CD4-positive, CD25-positive, alpha-beta regulatory T cell (primary cell): ENCODE measurements at regions not wholly inside any gene's neighbourhood (a gene's known extent, or its start where the extent isn't known, plus 50 kb on each side); places are given as distances from the start of the nearest gene placed in this dataset.
"Not testable (repeated sequence)": the region's sequence is repeated elsewhere in the genome, so short reads cannot be mapped to it uniquely, and the experiment has no call there.

ENCODE experiments used
- ATAC-seq, 2 donors: fragments of 150-1000 bp; cut with Tn5 transposase; one replicate each; pipeline ENCODE4 v1.10.0; 2021; ENCODE audit warnings: low read depth in 2 of 2, moderate number of reproducible peaks in 2 of 2, moderate library complexity in 1 of 2
- DNase-seq, 3 donors: peaks; one replicate each; pipeline versions ENCODE4 v3.0.0 to v3.0.0-alpha.2; 2012 to 2022; ENCODE audit warnings: mixed read lengths in 1 of 3
- H3K27ac ChIP-seq: one replicate; pipeline ENCODE4 v1.7.0; 2013; ENCODE audit warnings: mild to moderate bottlenecking, low read length; ENCODE audit not compliant: insufficient read depth, poor library complexity, severe bottlenecking
- H3K27me3 ChIP-seq: one replicate; pipeline ENCODE4 v1.7.0; 2013; ENCODE audit warnings: low read length; ENCODE audit not compliant: control insufficient read depth, insufficient read depth
- H3K36me3 ChIP-seq: one replicate; pipeline ENCODE4 v1.7.0; 2013; ENCODE audit warnings: mild to moderate bottlenecking, low read length, moderate library complexity; ENCODE audit not compliant: control insufficient read depth, insufficient read depth
- H3K4me1 ChIP-seq: 2 replicates; pipeline ENCODE4 v1.7.0; 2013; ENCODE audit warnings: mild to moderate bottlenecking, low read length; ENCODE audit not compliant: insufficient read depth, control insufficient read depth, poor library complexity, severe bottlenecking
- H3K4me3 ChIP-seq: one replicate; pipeline ENCODE4 v1.7.0; 2013; ENCODE audit warnings: low read depth, mild to moderate bottlenecking, low read length, moderate library complexity
- H3K9me3 ChIP-seq, 2 experiments: 1 replicate in 1 of 2; 2 replicates in 1 of 2; pipeline ENCODE4 v1.7.0; 2013; ENCODE audit warnings: low read length in 2 of 2, mild to moderate bottlenecking in 1 of 2, moderate library complexity in 1 of 2; ENCODE audit not compliant: control insufficient read depth in 2 of 2
- H3K27ac Mint-ChIP-seq, 3 donors: one replicate each; pipeline ENCODE4 v1.8.0; 2020 to 2022; ENCODE audit warnings: mild to moderate bottlenecking in 3 of 3, mixed read lengths in 3 of 3, moderate library complexity in 2 of 3
- H3K27me3 Mint-ChIP-seq: one replicate; pipeline ENCODE4 v1.8.0; 2022; ENCODE audit warnings: mild to moderate bottlenecking, mixed read lengths
- H3K36me3 Mint-ChIP-seq: one replicate; pipeline ENCODE4 v1.8.0; 2020; ENCODE audit warnings: mixed read lengths
- H3K4me1 Mint-ChIP-seq, 4 donors: one replicate each; pipeline ENCODE4 v1.8.0; 2020 to 2022; ENCODE audit warnings: mixed read lengths in 4 of 4, mild to moderate bottlenecking in 1 of 4
- H3K4me3 Mint-ChIP-seq, 4 donors: one replicate each; pipeline ENCODE4 v1.8.0; 2020 to 2022; ENCODE audit warnings: mild to moderate bottlenecking in 4 of 4, mixed read lengths in 4 of 4, moderate library complexity in 3 of 4
- H3K9me3 Mint-ChIP-seq, 7 donors: one replicate each; pipeline ENCODE4 v1.8.0; 2020 to 2022; ENCODE audit warnings: mixed read lengths in 7 of 7, mild to moderate bottlenecking in 3 of 7, moderate library complexity in 2 of 7

DNA sequence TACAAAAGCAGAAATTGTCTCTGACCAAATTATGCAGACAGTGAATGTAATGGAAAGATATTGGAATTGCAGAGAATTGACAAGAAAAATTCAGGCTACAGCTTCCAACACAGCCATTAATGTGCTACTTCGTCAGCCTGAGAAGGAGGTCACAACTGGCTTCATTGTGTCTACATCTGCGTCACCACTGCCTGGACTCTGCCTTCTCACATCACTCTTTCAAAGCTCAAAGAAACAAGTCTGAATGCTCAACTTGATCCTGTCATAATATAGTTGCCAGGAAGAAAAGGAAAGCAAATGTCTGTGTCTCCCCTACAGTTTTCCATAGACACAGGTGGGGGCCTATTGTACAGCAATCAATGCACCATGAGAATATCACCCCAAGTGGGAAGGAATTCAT is 806.5 kb upstream of the CDH10 start:
- Histone ChIP-seq H3K9me3 (peaks cover 0 to 20% of the 10 kb centered on the region in 2 experiments), H3K4me1 (no peaks in the 10 kb centered on the region), H3K4me3 (no peak overlapping the region), H3K27me3 (no peaks in the 10 kb centered on the region), H3K27ac (no peak overlapping the region), H3K36me3 (no peaks in the 10 kb centered on the region)
- H3K27me3 Mint-ChIP-seq, result no peaks in the 10 kb centered on the region
- H3K27ac Mint-ChIP-seq, result no peak overlapping the region
- ATAC-seq (no peak), DNase-seq (no peak)
- no peaks in the 10 kb centered on the region for H3K36me3 Mint-ChIP-seq
- peaks cover 5 to 26% (median 7%) of the 10 kb centered on the region in 7 donors for H3K9me3 Mint-ChIP-seq
- H3K4me3 Mint-ChIP-seq, result no peak overlapping the region
- H3K4me1 Mint-ChIP-seq, result no peaks in the 10 kb centered on the region

DNA sequence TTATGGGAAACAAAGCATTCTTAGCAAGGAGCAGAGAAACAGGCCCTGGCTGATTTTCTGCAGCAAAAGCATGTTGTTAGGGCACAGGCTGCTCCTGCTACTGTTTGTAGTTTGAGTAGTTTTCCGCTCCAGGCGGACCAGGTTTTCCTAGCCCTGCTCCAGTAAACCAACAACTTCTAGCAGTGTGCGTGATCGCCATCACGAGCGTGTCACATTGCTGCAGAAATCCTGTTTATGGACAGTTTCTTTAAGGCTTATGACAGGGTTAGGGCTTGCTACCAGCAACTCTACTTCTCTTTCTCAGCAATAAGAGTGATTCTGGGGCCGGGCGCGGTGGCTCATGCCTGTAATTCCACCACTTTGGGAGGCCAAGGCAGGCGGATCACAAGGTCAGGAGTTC is 803.9 kb upstream of the CDH10 start:
- Histone ChIP-seq H3K27ac (no peak overlapping the region), H3K4me1 (no peaks in the 10 kb centered on the region), H3K27me3 (no peaks in the 10 kb centered on the region), H3K9me3 (peaks cover 0 to 15% of the 10 kb centered on the region in 2 experiments), H3K36me3 (no peaks in the 10 kb centered on the region), H3K4me3 (no peak overlapping the region)
- Mint-ChIP-seq H3K4me3 (no peak overlapping the region), H3K36me3 (no peaks in the 10 kb centered on the region), H3K27me3 (no peaks in the 10 kb centered on the region), H3K27ac (no peak overlapping the region), H3K4me1 (no peaks in the 10 kb centered on the region), H3K9me3 (peaks cover 4 to 25% (median 10%) of the 10 kb centered on the region in 7 donors)
- DNase-seq, result no peak
- ATAC-seq, result no peak

DNA sequence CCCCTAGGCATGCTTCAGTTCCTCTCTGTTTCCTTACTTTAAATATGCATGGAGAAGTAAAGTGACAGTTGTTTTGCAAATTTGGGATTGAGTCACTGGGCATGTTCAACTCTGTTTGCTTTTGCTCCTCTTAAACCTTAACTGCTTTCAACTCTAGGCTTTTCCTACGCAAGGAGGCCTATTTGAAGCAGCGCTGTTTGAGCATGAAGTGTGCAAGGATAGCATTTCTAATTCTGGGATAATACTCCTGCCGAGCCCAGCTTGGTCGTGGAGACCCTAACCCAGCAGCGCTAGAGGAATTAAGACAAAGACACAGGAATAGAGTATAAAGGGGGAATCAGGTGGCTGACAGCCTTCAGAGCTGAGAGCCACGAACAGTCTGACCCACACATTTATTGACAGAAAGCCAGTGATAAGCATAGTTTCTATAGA is 803.4 kb upstream of the CDH10 start:
- Histone ChIP-seq H3K27me3 (no peaks in the 10 kb centered on the region), H3K36me3 (no peaks in the 10 kb centered on the region), H3K9me3 (peaks cover 0 to 15% of the 10 kb centered on the region in 2 experiments), H3K4me1 (no peaks in the 10 kb centered on the region), H3K4me3 (no peak overlapping the region), H3K27ac (no peak overlapping the region)
- H3K36me3 Mint-ChIP-seq, result no peaks in the 10 kb centered on the region
- H3K4me3 Mint-ChIP-seq, result no peak overlapping the region
- no peaks in the 10 kb centered on the region for H3K27me3 Mint-ChIP-seq
- H3K9me3 Mint-ChIP-seq, result peaks cover 3 to 25% (median 10%) of the 10 kb centered on the region in 7 donors
- ATAC-seq, result no peak
- H3K4me1 Mint-ChIP-seq, result no peaks in the 10 kb centered on the region
- DNase-seq, result no peak
- no peak overlapping the region for H3K27ac Mint-ChIP-seq

DNA sequence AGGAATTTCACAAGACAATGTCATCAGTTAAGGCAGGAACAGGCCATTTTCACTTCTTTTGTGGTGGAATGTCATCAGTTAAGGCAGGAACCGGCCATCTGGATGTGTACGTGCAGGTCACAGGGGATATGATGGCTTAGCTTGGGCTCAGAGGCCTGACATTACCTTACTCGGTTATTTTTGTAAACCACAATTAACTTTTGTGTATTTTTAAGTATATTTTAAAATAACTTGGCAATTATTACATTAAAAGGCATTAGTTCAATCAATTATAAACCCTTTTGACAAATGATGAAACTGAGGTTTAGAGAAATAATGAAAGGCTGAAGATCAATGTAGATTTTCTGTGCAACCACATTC is 801.3 kb upstream of the CDH10 start:
- DNase-seq, H3K4me3 ChIP-seq, H3K4me1 Mint-ChIP-seq, H3K27me3 ChIP-seq, H3K4me1 ChIP-seq, H3K27me3 Mint-ChIP-seq, H3K27ac ChIP-seq, H3K36me3 ChIP-seq, ATAC-seq, H3K36me3 Mint-ChIP-seq, H3K4me3 Mint-ChIP-seq, H3K27ac Mint-ChIP-seq: not testable (repeated sequence)
- H3K9me3 ChIP-seq, result peaks cover 3 to 15% of the 10 kb centered on the region in 2 experiments
- H3K9me3 Mint-ChIP-seq, result peaks cover 3 to 20% (median 9%) of the 10 kb centered on the region in 7 donors

DNA sequence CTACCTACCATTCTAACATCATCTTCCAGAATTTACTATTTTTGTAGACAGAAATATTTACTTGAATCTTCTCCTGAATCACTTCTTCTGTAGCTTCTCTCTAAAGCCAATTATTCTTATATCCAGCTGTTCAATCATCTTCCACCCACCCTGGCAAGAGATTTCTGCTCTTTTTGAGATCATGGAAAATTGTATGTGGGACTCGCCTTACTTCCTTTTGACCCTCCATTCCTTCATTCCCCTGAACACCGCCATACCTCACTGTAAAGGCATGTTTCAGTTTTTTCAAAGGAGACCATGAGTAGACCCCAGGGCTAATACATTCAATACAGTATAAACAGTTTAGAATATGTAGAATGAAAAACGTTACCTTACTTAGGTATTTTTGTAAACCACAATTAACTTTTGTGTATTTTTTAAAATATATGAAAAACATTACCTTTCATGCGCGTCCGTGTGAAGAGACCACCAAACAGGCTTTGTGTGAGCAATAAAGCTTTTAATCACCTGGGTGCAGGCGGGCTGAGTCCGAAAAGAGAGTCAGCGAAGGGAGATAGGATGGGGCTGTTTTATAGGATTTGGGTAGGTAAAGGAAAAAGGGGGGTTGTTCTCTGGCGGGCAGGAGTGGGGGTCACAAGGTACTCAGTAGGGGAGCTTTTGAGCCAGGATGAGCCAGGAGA is 800.7 kb upstream of the CDH10 start:
- not testable (repeated sequence) for H3K27me3 ChIP-seq, H3K4me3 ChIP-seq, H3K4me1 Mint-ChIP-seq, DNase-seq, ATAC-seq, H3K27ac ChIP-seq, H3K36me3 ChIP-seq, H3K4me3 Mint-ChIP-seq, H3K36me3 Mint-ChIP-seq, H3K27ac Mint-ChIP-seq, H3K4me1 ChIP-seq, H3K27me3 Mint-ChIP-seq
- H3K9me3 Mint-ChIP-seq, result peaks cover 3 to 19% (median 7%) of the 10 kb centered on the region in 7 donors
- peaks cover 3 to 15% of the 10 kb centered on the region in 2 experiments for H3K9me3 ChIP-seq

DNA sequence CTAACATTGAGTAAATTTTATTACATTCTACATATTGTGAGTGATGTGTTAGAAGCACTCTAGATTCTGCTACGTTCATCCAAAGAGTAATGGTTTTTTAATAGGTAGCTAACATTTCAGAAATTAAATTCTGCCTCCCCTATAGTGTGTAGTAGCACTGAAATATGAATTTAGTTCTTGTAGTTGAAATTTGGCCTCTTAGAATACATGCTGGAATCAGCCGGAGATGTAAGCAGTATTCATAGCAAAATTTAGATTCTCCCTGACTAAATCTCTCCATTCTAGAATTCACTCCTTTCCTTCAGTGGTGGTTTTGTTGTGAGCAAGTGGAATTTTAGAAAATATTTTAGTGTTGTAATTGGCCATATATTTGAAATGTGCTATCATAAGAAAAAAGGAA is 799.9 kb upstream of the CDH10 start:
- DNase-seq, result no peak
- H3K36me3 ChIP-seq, result no peaks in the 10 kb centered on the region

DNA sequence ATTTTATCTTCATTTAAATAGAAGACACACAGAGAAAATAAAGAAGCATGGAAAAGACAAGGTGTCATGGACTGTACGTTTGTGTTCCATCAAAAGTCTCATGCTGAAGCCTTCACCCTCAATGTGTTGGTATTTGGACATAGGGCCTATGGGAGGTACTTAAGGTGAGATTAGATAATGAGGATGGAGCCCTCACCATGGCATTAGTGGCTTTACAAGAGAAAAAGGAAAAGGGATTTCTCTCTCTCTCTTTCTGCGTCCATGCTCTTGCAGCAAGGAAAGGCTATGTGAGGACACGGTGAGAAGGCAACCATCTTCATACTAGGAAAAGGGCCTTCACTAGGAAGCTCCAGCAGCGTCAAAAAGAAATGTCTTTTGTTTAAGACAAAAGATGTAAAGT is 797.0 kb upstream of the CDH10 start:
- H3K9me3 Mint-ChIP-seq, result peaks cover 2 to 18% (median 6%) of the 10 kb centered on the region in 7 donors
- H3K27ac Mint-ChIP-seq, result no peak overlapping the region
- Histone ChIP-seq H3K4me3 (no peak overlapping the region), H3K27ac (no peak overlapping the region), H3K27me3 (no peaks in the 10 kb centered on the region), H3K4me1 (no peaks in the 10 kb centered on the region), H3K36me3 (no peaks in the 10 kb centered on the region), H3K9me3 (peaks cover 3 to 7% of the 10 kb centered on the region in 2 experiments)
- no peak overlapping the region for H3K4me3 Mint-ChIP-seq
- no peaks in the 10 kb centered on the region for H3K27me3 Mint-ChIP-seq
- no peaks in the 10 kb centered on the region for H3K4me1 Mint-ChIP-seq
- DNase-seq (no peak), ATAC-seq (no peak)
- no peaks in the 10 kb centered on the region for H3K36me3 Mint-ChIP-seq

More for the DNA sequence above, 799.9 kb upstream of the CDH10 start:
- H3K27ac ChIP-seq, result no peak overlapping the region
- Mint-ChIP-seq H3K4me3 (no peak overlapping the region), H3K27me3 (no peaks in the 10 kb centered on the region), H3K4me1 (no peaks in the 10 kb centered on the region), H3K9me3 (peaks cover 0 to 13% (median 6%) of the 10 kb centered on the region in 7 donors), H3K36me3 (no peaks in the 10 kb centered on the region), H3K27ac (no peak overlapping the region)
- no peak overlapping the region for H3K4me3 ChIP-seq
- H3K9me3 ChIP-seq, result peaks cover 3 to 10% of the 10 kb centered on the region in 2 experiments
- H3K27me3 ChIP-seq, result no peaks in the 10 kb centered on the region
- no peak for ATAC-seq
- H3K4me1 ChIP-seq, result no peaks in the 10 kb centered on the region

DNA sequence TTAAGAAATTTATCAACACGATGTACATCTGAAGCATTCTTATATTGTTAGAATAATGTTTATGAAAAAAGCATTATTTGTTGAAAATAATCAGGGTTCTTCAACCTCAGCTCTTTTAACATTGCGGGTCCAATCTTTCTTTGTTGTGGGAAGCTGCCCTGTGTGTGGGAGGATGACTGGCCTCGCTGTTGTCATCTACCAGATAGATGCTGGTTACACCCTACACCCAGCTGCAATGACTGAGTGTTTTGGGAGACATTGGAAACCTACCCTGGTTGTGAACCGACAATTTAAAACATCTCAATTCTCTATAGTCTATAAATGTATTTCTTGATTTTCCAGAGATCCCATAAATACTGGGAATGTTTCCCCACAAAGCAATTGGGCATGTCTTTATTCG is 794.2 kb upstream of the CDH10 start:
- Histone ChIP-seq H3K4me1 (no peaks in the 10 kb centered on the region), H3K9me3 (peaks cover 3 to 7% of the 10 kb centered on the region in 2 experiments), H3K36me3 (no peaks in the 10 kb centered on the region), H3K4me3 (no peak overlapping the region), H3K27ac (no peak overlapping the region), H3K27me3 (no peaks in the 10 kb centered on the region)
- H3K4me1 Mint-ChIP-seq, result no peaks in the 10 kb centered on the region
- no peak overlapping the region for H3K27ac Mint-ChIP-seq
- DNase-seq (no peak), ATAC-seq (no peak)
- H3K27me3 Mint-ChIP-seq, result no peaks in the 10 kb centered on the region
- H3K4me3 Mint-ChIP-seq, result no peak overlapping the region
- H3K36me3 Mint-ChIP-seq, result no peaks in the 10 kb centered on the region
- H3K9me3 Mint-ChIP-seq, result peaks cover under 1 to 16% (median 4%) of the 10 kb centered on the region in 7 donors
